ENCODE measurements at regions not wholly inside any gene's neighbourhood (a gene's known extent, or its start where the extent isn't known, plus 50 kb on each side); places are given as distances from the start of the nearest gene placed in this dataset.

DNA sequence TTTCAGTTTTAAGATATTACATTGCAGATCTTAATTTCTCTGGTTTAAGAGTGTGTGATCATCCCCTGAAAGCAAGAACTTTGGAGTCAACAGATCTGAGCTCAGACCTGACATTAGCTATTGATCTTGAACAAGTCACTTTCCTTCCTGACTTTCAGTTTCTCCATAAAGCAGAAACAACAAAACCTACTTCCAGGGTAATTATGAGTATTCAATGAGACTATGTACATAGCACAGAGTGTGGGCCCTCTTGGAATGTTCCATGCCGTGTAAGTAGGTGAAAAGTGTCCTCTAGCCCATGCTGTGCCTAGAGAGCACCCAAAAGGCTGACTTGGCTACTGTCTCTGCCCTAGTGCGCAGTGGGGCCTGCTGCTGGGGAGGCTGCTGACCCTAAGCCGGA, 188.0 kb upstream of the RPL34 start:
- DNase-seq = peak in 1 of 2 donors; percentile 18
- peaks cover 11 to 12% of the 10 kb centered on the region in 2 donors for H3K4me1 Mint-ChIP-seq

DNA sequence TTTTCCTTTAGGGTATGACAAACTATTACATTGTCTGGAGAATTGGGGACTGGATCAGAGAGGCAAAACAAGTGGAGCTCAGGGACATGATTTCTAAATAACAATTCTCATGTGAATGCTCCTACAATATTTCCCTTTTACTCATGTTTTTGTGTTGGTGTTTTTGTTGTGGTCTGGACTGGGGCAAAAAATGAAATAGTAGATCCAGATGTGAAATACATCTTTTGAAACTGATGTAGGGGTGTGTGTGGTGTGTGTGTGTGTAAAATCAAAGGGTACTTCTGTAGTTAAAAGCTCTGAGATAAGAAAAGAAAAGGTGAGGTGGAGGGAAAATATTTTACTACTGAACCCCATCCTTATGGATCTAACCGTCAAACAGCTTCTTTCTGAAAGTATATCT, 188.4 kb upstream of the RPL34 start:
- H3K4me1 Mint-ChIP-seq = peaks cover 11 to 12% of the 10 kb centered on the region in 2 donors
- WGBS (ENCODE audit: insufficient coverage) = no CpG with 5 or more reads among the region's 1 CpG
- H3K36me3 ChIP-seq (ENCODE audit: control insufficient read depth, insufficient read depth, low read length) = no peaks in the 10 kb centered on the region
- peaks cover 15% of the 10 kb centered on the region for H3K4me1 ChIP-seq (ENCODE audit: control insufficient read depth, insufficient read depth, low read length)
- no peak overlapping the region for H3K4me3 Mint-ChIP-seq
- H3K27ac Mint-ChIP-seq = no peak overlapping the region
- H3K27me3 Mint-ChIP-seq (ENCODE audit: low read depth in 2 of 2) = no peaks in the 10 kb centered on the region
- H3K27me3 ChIP-seq (ENCODE audit: control insufficient read depth, insufficient read depth, low read length) = no peaks in the 10 kb centered on the region
- H3K36me3 Mint-ChIP-seq = no peaks in the 10 kb centered on the region
- H3K9me3 ChIP-seq (ENCODE audit: control insufficient read depth, insufficient read depth, low read length) = no peaks in the 10 kb centered on the region
- TF ChIP-seq, protein P1, sequence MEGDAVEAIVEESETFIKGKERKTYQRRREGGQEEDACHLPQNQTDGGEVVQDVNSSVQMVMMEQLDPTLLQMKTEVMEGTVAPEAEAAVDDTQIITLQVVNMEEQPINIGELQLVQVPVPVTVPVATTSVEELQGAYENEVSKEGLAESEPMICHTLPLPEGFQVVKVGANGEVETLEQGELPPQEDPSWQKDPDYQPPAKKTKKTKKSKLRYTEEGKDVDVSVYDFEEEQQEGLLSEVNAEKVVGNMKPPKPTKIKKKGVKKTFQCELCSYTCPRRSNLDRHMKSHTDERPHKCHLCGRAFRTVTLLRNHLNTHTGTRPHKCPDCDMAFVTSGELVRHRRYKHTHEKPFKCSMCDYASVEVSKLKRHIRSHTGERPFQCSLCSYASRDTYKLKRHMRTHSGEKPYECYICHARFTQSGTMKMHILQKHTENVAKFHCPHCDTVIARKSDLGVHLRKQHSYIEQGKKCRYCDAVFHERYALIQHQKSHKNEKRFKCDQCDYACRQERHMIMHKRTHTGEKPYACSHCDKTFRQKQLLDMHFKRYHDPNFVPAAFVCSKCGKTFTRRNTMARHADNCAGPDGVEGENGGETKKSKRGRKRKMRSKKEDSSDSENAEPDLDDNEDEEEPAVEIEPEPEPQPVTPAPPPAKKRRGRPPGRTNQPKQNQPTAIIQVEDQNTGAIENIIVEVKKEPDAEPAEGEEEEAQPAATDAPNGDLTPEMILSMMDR (IDR thresholded peaks at IDR 0.05) = no peak
- DNase-seq (no peak), ATAC-seq (no peak)
- intact Hi-C loops (cut with micrococcal nuclease) = no loop called here
- H3K4me3 ChIP-seq (ENCODE audit: low read length) = no peak overlapping the region
- H3K9me3 Mint-ChIP-seq = no peaks in the 10 kb centered on the region
- H3K27ac ChIP-seq (ENCODE audit: low read length) = no peak overlapping the region

More for the DNA sequence above, 188.0 kb upstream of the RPL34 start:
- H3K4me3 Mint-ChIP-seq = no peak overlapping the region
- Histone ChIP-seq H3K4me1 (ENCODE audit: control insufficient read depth, insufficient read depth, low read length) (peaks cover 15% of the 10 kb centered on the region), H3K36me3 (ENCODE audit: control insufficient read depth, insufficient read depth, low read length) (no peaks in the 10 kb centered on the region), H3K4me3 (ENCODE audit: low read length) (no peak overlapping the region), H3K27ac (ENCODE audit: low read length) (no peak overlapping the region), H3K27me3 (ENCODE audit: control insufficient read depth, insufficient read depth, low read length) (no peaks in the 10 kb centered on the region), H3K9me3 (ENCODE audit: control insufficient read depth, insufficient read depth, low read length) (no peaks in the 10 kb centered on the region)
- no peak overlapping the region for H3K27ac Mint-ChIP-seq
- H3K36me3 Mint-ChIP-seq = no peaks in the 10 kb centered on the region
- H3K9me3 Mint-ChIP-seq = no peaks in the 10 kb centered on the region
- H3K27me3 Mint-ChIP-seq (ENCODE audit: low read depth in 2 of 2) = no peaks in the 10 kb centered on the region
- ATAC-seq = no peak
- WGBS (ENCODE audit: insufficient coverage) = 95% methylated on average over 3 of the region's 3 CpGs
- TF ChIP-seq, protein P1 (IDR thresholded peaks at IDR 0.05) = no peak
- intact Hi-C loops (cut with micrococcal nuclease) = no loop called here

DNA sequence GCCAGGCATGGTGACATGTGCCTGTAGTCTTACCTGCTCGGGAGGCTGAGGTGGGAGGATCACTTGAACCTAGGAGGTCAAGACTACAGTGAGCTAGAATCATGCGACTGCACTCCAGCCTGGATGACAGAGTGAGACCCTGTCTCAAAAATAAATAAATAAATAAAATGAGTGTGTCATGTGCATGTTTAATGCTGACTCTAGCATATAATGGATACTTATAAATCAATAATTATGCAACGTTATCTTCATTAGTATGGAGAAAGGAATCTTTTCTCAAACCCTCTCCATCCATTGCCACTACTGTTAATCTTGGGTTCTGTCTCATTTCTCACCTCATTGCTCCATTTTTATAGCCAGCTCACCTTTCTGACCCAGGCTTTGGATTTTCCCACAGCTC, 189.5 kb upstream of the RPL34 start:
- Mint-ChIP-seq H3K9me3 (no peaks in the 10 kb centered on the region), H3K27me3 (ENCODE audit: low read depth in 2 of 2) (no peaks in the 10 kb centered on the region), H3K27ac (no peak overlapping the region), H3K4me3 (no peak overlapping the region), H3K36me3 (no peaks in the 10 kb centered on the region), H3K4me1 (peaks cover 11 to 12% of the 10 kb centered on the region in 2 donors)
- intact Hi-C loops (cut with micrococcal nuclease) = no loop called here
- TF ChIP-seq, protein P1 (IDR thresholded peaks at IDR 0.05) = no peak
- peaks cover 15% of the 10 kb centered on the region for H3K4me1 ChIP-seq (ENCODE audit: control insufficient read depth, insufficient read depth, low read length)
- no peak overlapping the region for H3K27ac ChIP-seq (ENCODE audit: low read length)
- no peak overlapping the region for H3K4me3 ChIP-seq (ENCODE audit: low read length)
- 90% methylated on average over 3 of the region's 3 CpGs for WGBS (ENCODE audit: insufficient coverage)
- no peaks in the 10 kb centered on the region for H3K27me3 ChIP-seq (ENCODE audit: control insufficient read depth, insufficient read depth, low read length)
- no peaks in the 10 kb centered on the region for H3K36me3 ChIP-seq (ENCODE audit: control insufficient read depth, insufficient read depth, low read length)
- DNase-seq = no peak
- no peaks in the 10 kb centered on the region for H3K9me3 ChIP-seq (ENCODE audit: control insufficient read depth, insufficient read depth, low read length)
- ATAC-seq = no peak

DNA sequence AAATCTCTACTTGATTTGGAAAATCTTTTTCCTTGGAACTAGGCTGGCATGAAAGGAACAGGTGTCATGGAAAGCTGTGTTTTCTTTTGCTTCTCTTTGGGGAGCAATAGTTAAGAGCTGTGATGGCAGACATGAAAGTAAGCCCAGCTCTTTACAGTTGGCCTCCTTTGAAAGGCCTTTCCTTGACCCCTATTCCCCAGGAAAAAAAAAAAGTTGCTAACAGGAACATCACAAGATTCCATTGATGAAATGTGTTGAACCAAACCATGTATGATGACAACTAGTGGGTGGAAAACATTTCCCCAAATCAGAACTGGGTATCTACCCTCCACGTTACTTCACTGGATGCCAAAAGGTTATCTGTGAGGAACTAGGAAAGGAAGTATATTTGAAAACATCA, 190.7 kb upstream of the RPL34 start:
- intact Hi-C loops (cut with micrococcal nuclease) = no loop called here
- ATAC-seq (no peak), DNase-seq (no peak)
- Mint-ChIP-seq H3K4me3 (no peak overlapping the region), H3K36me3 (no peaks in the 10 kb centered on the region), H3K27ac (no peak overlapping the region), H3K9me3 (no peaks in the 10 kb centered on the region), H3K27me3 (ENCODE audit: low read depth in 2 of 2) (no peaks in the 10 kb centered on the region), H3K4me1 (peaks cover 11 to 12% of the 10 kb centered on the region in 2 donors)
- TF ChIP-seq, protein P1 (IDR thresholded peaks at IDR 0.05) = no peak
- Histone ChIP-seq H3K27ac (ENCODE audit: low read length) (no peak overlapping the region), H3K9me3 (ENCODE audit: control insufficient read depth, insufficient read depth, low read length) (no peaks in the 10 kb centered on the region), H3K4me1 (ENCODE audit: control insufficient read depth, insufficient read depth, low read length) (peaks cover 11% of the 10 kb centered on the region), H3K27me3 (ENCODE audit: control insufficient read depth, insufficient read depth, low read length) (no peaks in the 10 kb centered on the region), H3K36me3 (ENCODE audit: control insufficient read depth, insufficient read depth, low read length) (no peaks in the 10 kb centered on the region), H3K4me3 (ENCODE audit: low read length) (no peak overlapping the region)
- no CpG with 5 or more reads among the region's 1 CpG for WGBS (ENCODE audit: insufficient coverage)
